ENCODE measurements at regions not wholly inside any gene's neighbourhood (a gene's known extent, or its start where the extent isn't known, plus 50 kb on each side); places are given as distances from the start of the nearest gene placed in this dataset.

GRCh38 chr4:32771491-32771890 is 2051.3 kb downstream of the PCDH7 start:
- no peaks in the 10 kb centered on the region for H3K27me3 ChIP-seq (ENCODE audit: control insufficient read depth in 3 of 3, insufficient read depth in 3 of 3, low read length in 3 of 3)
- no peaks in the 10 kb centered on the region for H3K9me3 ChIP-seq (ENCODE audit: control insufficient read depth in 2 of 2, insufficient read depth in 1 of 2, low read depth in 1 of 2, low read length in 1 of 2)
- WGBS, 3 donors, result 61 to 68% (median 64%) methylated on average over 6 of the region's 6 CpGs
- no peak overlapping the region for H3K4me3 ChIP-seq (ENCODE audit: low read depth in 1 of 3, low read length in 3 of 3)
- H3K27ac ChIP-seq (ENCODE audit: low read depth in 1 of 3, low read length in 2 of 3), result no peak overlapping the region
- H3K4me1 ChIP-seq (ENCODE audit: control insufficient read depth in 3 of 3, insufficient read depth in 2 of 3, low read depth in 1 of 3, low read length in 2 of 3), result no peaks in the 10 kb centered on the region
- no peaks in the 10 kb centered on the region for H3K36me3 ChIP-seq (ENCODE audit: control insufficient read depth in 3 of 3, insufficient read depth in 2 of 3, low read depth in 1 of 3, low read length in 3 of 3)
- FAIRE-seq (no peak), DNase-seq (no peak)

DNA sequence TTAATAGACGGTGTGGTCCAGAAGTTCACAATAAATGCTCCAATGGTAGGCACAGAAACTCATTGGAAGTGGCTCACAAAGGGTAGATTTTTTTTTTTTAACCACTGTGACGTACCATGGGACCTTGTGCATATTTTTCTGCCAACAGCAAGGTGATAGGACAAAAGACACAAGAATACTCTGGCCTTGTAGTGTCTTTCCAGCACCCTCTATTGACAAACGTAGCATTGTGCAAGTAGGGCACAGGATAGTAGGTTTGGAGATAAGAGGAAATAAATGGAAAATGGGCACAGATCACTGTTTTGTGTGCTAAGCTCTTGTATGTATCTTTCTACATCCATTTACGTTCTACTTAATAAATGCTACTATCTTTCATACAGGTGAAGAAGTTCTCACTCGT is 2054.9 kb downstream of the PCDH7 start:
- FAIRE-seq (no peak), DNase-seq (peak in 1 of 2 donors; percentile 29)
- H3K27me3 ChIP-seq (ENCODE audit: control insufficient read depth in 3 of 3, insufficient read depth in 3 of 3, low read length in 3 of 3), result no peaks in the 10 kb centered on the region
- no peak overlapping the region for H3K27ac ChIP-seq (ENCODE audit: low read depth in 1 of 3, low read length in 2 of 3)
- H3K9me3 ChIP-seq (ENCODE audit: control insufficient read depth in 2 of 2, insufficient read depth in 1 of 2, low read depth in 1 of 2, low read length in 1 of 2), result no peaks in the 10 kb centered on the region
- H3K36me3 ChIP-seq (ENCODE audit: control insufficient read depth in 3 of 3, insufficient read depth in 2 of 3, low read depth in 1 of 3, low read length in 3 of 3), result no peaks in the 10 kb centered on the region
- H3K4me3 ChIP-seq (ENCODE audit: low read depth in 1 of 3, low read length in 3 of 3), result no peak overlapping the region
- H3K4me1 ChIP-seq (ENCODE audit: control insufficient read depth in 3 of 3, insufficient read depth in 2 of 3, low read depth in 1 of 3, low read length in 2 of 3), result no peaks in the 10 kb centered on the region
- WGBS, 3 donors, result 53 to 62% (median 59%) methylated on average over 5 of the region's 5 CpGs

DNA sequence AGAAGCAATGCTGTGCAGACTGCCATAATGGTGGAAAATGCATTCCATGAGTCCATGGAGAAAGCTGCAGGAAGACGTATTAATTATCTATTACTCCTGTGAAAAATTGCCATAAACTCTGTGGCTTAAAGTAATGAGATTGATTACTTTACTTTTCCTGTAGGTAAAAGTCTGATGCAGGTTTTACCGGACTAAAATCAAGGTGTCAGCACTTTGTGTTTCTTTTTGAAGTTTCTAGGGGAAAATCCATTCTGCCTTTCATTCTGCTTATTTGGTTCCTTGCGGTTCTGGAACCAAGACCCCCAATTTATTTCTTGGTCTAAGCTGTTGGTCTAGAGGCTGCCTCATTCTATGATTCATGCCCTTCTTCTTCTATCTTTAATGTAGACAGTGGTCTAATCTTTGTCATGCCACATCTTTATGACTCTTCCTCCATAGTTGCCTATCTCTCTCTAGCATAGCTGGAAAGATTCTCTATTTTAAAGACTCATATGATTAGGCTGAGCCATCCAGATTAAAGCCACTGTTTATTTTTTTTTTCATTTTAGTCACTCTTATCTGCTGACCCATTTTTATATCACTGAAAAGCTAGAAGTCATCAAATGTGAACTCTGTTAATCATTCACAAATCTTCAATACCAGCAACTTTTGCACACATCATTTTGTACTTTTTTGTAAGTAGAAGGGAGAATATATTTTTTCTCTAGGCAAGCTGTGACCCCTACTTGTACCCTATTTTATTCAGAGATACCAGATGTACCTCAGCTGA is 2056.4 kb downstream of the PCDH7 start:
- WGBS, 3 donors, result 86 to 87% (median 86%) methylated on average over 3 of the region's 3 CpGs
- Histone ChIP-seq H3K9me3 (ENCODE audit: control insufficient read depth in 2 of 2, insufficient read depth in 1 of 2, low read depth in 1 of 2, low read length in 1 of 2) (no peaks in the 10 kb centered on the region), H3K36me3 (ENCODE audit: control insufficient read depth in 3 of 3, insufficient read depth in 2 of 3, low read depth in 1 of 3, low read length in 3 of 3) (no peaks in the 10 kb centered on the region), H3K27ac (ENCODE audit: low read depth in 1 of 3, low read length in 2 of 3) (no peak overlapping the region), H3K4me1 (ENCODE audit: control insufficient read depth in 3 of 3, insufficient read depth in 2 of 3, low read depth in 1 of 3, low read length in 2 of 3) (no peaks in the 10 kb centered on the region), H3K27me3 (ENCODE audit: control insufficient read depth in 3 of 3, insufficient read depth in 3 of 3, low read length in 3 of 3) (no peaks in the 10 kb centered on the region), H3K4me3 (ENCODE audit: low read depth in 1 of 3, low read length in 3 of 3) (no peak overlapping the region)
- FAIRE-seq, result no peak
- DNase-seq, result no peak

GRCh38 chr4:32778025-32778424 is 2057.9 kb downstream of the PCDH7 start:
- H3K4me3 ChIP-seq (ENCODE audit: low read depth in 1 of 3, low read length in 3 of 3), result no peak overlapping the region
- FAIRE-seq (no peak), DNase-seq (no peak)
- H3K27me3 ChIP-seq (ENCODE audit: control insufficient read depth in 3 of 3, insufficient read depth in 3 of 3, low read length in 3 of 3), result no peaks in the 10 kb centered on the region
- no peaks in the 10 kb centered on the region for H3K36me3 ChIP-seq (ENCODE audit: control insufficient read depth in 3 of 3, insufficient read depth in 2 of 3, low read depth in 1 of 3, low read length in 3 of 3)
- 92 to 96% (median 95%) methylated on average over 1 of the region's 1 CpG for WGBS, 3 donors
- no peaks in the 10 kb centered on the region for H3K4me1 ChIP-seq (ENCODE audit: control insufficient read depth in 3 of 3, insufficient read depth in 2 of 3, low read depth in 1 of 3, low read length in 2 of 3)
- H3K9me3 ChIP-seq (ENCODE audit: control insufficient read depth in 2 of 2, insufficient read depth in 1 of 2, low read depth in 1 of 2, low read length in 1 of 2), result no peaks in the 10 kb centered on the region
- H3K27ac ChIP-seq (ENCODE audit: low read depth in 1 of 3, low read length in 2 of 3), result no peak overlapping the region

DNA sequence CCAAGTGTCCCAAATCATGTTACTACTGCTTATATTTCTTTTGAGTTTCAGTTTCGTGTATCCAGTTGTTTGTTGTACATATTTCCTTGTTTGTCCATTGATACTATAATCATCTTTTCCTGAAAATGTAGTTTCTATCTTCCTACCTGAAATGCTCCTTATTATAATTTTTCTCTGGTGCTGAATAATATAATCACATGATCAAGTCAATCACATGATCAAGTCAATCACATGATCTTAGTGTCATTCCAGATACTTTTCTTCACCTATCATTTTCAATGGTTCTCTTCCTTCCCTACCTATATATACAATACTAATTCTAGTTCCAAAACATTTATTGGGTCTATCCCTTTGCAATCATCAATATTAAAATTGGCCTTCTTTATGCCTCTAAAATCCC is 2058.8 kb downstream of the PCDH7 start:
- Histone ChIP-seq H3K4me3 (ENCODE audit: low read depth in 1 of 3, low read length in 3 of 3) (no peak overlapping the region), H3K4me1 (ENCODE audit: control insufficient read depth in 3 of 3, insufficient read depth in 2 of 3, low read depth in 1 of 3, low read length in 2 of 3) (no peaks in the 10 kb centered on the region), H3K27ac (ENCODE audit: low read depth in 1 of 3, low read length in 2 of 3) (no peak overlapping the region), H3K36me3 (ENCODE audit: control insufficient read depth in 3 of 3, insufficient read depth in 2 of 3, low read depth in 1 of 3, low read length in 3 of 3) (no peaks in the 10 kb centered on the region), H3K9me3 (ENCODE audit: control insufficient read depth in 2 of 2, insufficient read depth in 1 of 2, low read depth in 1 of 2, low read length in 1 of 2) (no peaks in the 10 kb centered on the region), H3K27me3 (ENCODE audit: control insufficient read depth in 3 of 3, insufficient read depth in 3 of 3, low read length in 3 of 3) (no peaks in the 10 kb centered on the region)
- DNase-seq (no peak), FAIRE-seq (no peak)
- WGBS, 3 donors, result 58 to 75% (median 71%) methylated on average over 1 of the region's 1 CpG

DNA sequence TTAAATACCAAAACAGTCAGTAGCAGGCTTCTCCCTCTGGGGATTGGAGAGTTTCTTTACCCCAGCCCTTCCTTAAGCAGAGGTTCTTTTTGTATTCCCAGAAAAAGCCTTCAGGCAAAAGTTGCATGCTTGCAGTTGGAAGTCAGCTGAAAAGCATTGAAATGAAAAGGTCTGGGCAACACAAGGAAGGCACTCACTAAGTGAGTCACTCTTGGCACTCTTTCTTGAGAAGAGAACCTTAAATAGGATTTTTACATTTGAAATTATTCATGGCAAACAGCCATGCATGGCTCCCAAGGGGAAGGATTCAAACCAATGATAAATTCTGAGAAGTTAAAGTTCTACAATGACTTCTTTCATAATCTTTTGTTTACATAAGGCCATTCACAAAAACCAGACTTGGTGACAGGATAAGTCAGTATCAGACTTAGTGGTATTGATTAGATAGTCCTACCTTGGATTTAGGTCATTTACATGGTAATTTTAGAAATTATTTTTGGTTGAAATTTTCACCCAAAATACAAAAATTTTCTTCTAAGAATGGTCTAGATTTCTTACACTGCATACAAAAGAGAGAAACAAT is 2068.9 kb downstream of the PCDH7 start:
- no peaks in the 10 kb centered on the region for H3K36me3 ChIP-seq (ENCODE audit: control insufficient read depth in 3 of 3, insufficient read depth in 2 of 3, low read depth in 1 of 3, low read length in 3 of 3)
- H3K4me1 ChIP-seq (ENCODE audit: control insufficient read depth in 3 of 3, insufficient read depth in 2 of 3, low read depth in 1 of 3, low read length in 2 of 3), result no peaks in the 10 kb centered on the region
- no peak for FAIRE-seq
- H3K27me3 ChIP-seq (ENCODE audit: control insufficient read depth in 3 of 3, insufficient read depth in 3 of 3, low read length in 3 of 3), result no peaks in the 10 kb centered on the region
- no peak overlapping the region for H3K27ac ChIP-seq (ENCODE audit: low read depth in 1 of 3, low read length in 2 of 3)
- no peaks in the 10 kb centered on the region for H3K9me3 ChIP-seq (ENCODE audit: control insufficient read depth in 2 of 2, insufficient read depth in 1 of 2, low read depth in 1 of 2, low read length in 1 of 2)
- no peak overlapping the region for H3K4me3 ChIP-seq (ENCODE audit: low read depth in 1 of 3, low read length in 3 of 3)
- no peak for DNase-seq

- Histone ChIP-seq H3K27ac (ENCODE audit: low read depth in 1 of 3, low read length in 2 of 3) (no peak overlapping the region), H3K27me3 (ENCODE audit: control insufficient read depth in 3 of 3, insufficient read depth in 3 of 3, low read length in 3 of 3) (no peaks in the 10 kb centered on the region), H3K9me3 (ENCODE audit: control insufficient read depth in 2 of 2, insufficient read depth in 1 of 2, low read depth in 1 of 2, low read length in 1 of 2) (no peaks in the 10 kb centered on the region), H3K4me1 (ENCODE audit: control insufficient read depth in 3 of 3, insufficient read depth in 2 of 3, low read depth in 1 of 3, low read length in 2 of 3) (no peaks in the 10 kb centered on the region), H3K4me3 (ENCODE audit: low read depth in 1 of 3, low read length in 3 of 3) (no peak overlapping the region), H3K36me3 (ENCODE audit: control insufficient read depth in 3 of 3, insufficient read depth in 2 of 3, low read depth in 1 of 3, low read length in 3 of 3) (no peaks in the 10 kb centered on the region)
- WGBS, 3 donors, result 52 to 71% (median 69%) methylated on average over 1 of the region's 1 CpG
- DNase-seq (no peak), FAIRE-seq (no peak)
Observed at GRCh38 chr4:32790803-32791202, 2070.6 kb downstream of the PCDH7 start.

DNA sequence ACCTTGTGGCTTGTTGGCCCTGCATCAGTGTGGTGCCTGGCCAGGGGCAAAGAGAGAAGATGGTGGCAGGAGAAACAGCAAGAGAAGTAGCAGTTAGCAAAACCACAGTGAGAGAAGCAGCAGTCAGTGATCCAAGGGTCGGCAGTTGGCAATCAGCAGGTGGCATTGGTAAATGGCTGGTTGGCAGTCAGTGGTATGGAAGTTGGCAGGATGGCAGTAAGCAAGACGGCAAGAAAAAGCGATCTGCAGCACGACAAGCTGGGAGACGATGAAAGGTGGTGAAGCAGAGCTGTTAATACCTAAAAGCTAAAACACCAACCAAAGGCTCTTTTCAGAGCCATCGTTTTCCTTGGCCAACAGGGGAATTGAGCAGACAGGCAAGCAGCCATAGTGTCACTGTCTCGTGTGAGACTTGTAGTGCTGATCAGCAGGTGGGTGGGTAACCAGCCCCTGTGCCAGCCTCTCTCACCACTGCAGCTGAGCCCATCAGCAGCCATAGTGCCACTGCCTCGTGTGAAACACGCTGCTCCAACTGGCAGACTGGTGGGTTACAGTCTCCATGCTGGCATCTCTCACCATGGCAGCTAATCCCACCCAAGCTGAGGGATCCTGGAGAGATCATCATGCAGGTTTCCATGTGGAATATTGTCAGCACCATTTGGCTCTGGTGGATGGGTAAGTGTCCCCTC is 2078.4 kb downstream of the PCDH7 start:
- H3K27ac ChIP-seq (ENCODE audit: low read depth in 1 of 3, low read length in 2 of 3), result no peak overlapping the region
- H3K27me3 ChIP-seq (ENCODE audit: control insufficient read depth in 3 of 3, insufficient read depth in 3 of 3, low read length in 3 of 3), result no peaks in the 10 kb centered on the region
- H3K4me1 ChIP-seq (ENCODE audit: control insufficient read depth in 3 of 3, insufficient read depth in 2 of 3, low read depth in 1 of 3, low read length in 2 of 3), result no peaks in the 10 kb centered on the region
- FAIRE-seq (no peak), DNase-seq (no peak)
- no peaks in the 10 kb centered on the region for H3K9me3 ChIP-seq (ENCODE audit: control insufficient read depth in 2 of 2, insufficient read depth in 1 of 2, low read depth in 1 of 2, low read length in 1 of 2)
- H3K36me3 ChIP-seq (ENCODE audit: control insufficient read depth in 3 of 3, insufficient read depth in 2 of 3, low read depth in 1 of 3, low read length in 3 of 3), result no peaks in the 10 kb centered on the region
- 77 to 82% (median 78%) methylated on average over 9 of the region's 9 CpGs for WGBS, 3 donors
- H3K4me3 ChIP-seq (ENCODE audit: low read depth in 1 of 3, low read length in 3 of 3), result no peak overlapping the region

Data from small intestine (tissue), 7 donors.